HG02884 (cell line): ENCODE measurements at regions not wholly inside any gene's neighbourhood (a gene's known extent, or its start where the extent isn't known, plus 50 kb on each side); places are given as distances from the start of the nearest gene placed in this dataset.
A peak's percentile ranks its signal among the peaks of the same experiment; 100 is the strongest.

Experiments used
- ATAC-seq: cut with Tn5 transposase; IDR thresholded peaks from one replicate; pipeline ENCODE4 v1.9.1; 2021; ENCODE audit warnings: mild to moderate bottlenecking, moderate library complexity; ENCODE audit not compliant: unreplicated experiment

DNA sequence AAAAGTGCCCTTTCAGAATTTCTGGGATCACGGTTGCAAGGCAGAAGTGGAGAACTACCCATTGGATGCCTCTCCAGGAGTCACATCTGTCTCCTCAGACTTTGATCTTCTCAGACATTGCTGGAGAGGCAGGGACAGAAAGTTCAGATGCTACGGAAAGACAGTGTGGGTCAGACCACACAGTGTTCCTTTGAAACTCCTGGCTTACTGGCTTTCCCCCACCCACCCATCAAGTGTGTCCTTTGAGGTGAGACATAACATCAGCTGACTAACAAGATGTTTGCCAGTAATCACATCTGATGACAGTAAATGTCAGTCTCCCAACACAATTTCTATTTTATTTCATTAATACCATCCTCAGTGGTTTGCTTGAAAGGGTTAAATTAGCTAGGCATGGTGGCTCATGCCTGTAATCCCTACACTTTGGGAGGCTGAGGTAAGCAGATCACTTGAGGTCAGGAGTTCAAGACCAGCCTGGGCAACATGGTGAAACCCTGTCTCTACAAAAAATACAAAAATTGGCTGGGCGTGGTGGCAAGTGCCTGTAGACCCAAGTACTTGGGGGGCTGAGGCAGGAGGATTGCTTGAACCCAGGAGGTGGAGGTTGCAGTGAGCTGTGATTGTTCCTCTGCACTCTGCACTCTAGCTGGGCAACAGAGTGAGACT, 67.2 kb upstream of the SNX9 start:
- no peak for ATAC-seq

DNA sequence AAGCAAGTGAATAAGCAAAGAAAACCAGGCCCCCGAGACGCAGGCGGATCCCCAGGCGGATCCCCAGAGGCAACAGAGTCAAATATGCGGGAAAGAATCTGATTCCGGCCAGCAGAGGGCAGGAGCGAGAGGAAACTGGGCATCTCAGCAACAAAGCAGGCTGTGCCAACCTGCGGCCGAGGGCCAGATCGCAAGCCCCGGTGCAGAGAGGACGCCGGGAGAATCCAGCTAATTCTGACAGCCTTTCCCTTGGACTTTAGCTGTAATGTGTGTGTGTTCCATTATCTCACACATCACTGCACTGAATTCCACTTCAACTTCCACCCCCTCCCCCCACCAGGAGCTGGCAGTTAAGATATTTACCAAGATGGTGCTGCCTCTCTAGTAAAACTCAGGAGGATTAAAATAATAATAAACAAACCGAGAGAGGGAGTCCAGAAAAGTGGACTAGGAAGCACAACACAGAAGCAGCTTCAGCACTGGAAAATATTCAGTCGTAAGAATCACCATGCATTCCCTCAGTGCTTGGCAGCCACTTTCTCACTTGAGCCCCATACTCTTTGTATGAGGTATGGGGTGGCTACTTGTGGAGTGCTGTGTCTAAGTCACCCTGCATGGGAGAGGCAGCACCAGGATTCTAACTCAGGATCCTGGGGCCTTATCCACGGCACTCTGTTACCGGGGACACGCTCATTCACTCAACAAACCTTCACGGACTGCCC, 66.2 kb upstream of the SNX9 start:
- ATAC-seq: no peak

DNA sequence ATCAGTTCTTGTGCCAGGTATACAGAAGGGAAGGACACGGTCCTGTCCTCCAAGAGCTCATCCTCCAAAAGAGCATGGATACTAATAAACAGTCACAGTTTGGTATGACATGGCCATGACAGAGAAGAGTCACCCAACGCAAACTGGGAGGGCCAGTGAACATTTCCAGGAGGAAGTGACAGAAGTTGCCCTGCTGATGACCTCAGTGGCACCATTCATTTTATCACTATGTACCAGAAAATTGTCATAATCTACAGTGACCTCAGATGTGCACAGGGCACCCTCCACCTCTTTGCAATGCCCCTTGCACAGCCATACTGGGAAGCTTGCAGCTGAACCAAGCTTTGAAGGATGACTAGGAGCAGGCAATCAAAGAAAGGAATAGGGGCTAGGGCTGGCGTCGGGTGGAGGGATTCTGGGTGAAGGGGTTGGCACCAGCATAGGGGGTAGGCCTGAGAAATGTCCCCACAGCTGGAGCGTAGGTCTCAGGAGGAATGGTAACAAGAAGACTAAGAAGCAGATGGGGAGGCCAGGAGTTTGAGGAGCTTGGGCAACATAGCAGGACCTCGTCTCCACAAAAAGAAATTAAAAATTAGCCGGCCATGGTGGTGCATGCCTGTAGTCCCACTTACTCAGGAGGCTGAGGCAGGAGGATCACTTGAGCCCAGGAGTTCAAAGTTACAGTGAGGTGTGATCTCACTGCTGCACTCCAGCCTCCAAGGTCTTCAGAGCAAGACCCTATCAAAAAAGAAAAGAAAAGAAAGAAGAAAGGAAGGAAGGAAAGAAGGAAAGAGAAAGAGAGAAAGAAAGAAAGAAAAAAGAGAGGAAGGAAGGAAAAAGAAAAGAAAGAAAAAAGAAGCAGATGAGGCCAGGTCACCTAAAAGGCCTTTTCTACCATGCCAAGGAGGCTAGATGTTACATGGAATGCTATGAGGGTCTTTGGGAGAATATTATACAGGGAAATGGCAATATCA, 65.3 kb upstream of the SNX9 start:
- no peak for ATAC-seq

DNA sequence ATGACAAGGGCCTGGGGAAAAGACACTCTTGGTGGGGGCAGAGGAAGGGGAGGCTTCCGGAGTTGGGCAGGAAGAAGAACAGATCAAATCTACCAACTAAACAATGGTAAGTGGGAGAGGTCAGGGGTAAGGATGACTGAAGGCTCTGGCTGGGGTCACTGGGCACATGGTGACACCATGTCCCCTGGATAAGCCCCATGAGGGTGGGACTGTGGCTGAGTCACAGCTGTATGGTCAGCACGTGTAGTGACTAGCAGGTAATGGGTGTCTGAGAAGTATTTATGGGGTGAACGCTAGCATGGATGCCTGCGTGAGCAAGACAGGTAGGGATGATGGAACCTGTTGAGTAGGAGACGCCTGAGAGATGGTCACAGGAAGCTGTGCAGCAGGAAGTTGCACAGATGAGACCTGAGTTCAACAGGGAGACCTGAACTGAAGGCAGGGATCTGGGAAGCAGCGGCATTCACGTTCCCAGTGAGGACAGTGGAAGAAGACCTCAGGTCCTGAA, 64.5 kb upstream of the SNX9 start:
- no peak for ATAC-seq

DNA sequence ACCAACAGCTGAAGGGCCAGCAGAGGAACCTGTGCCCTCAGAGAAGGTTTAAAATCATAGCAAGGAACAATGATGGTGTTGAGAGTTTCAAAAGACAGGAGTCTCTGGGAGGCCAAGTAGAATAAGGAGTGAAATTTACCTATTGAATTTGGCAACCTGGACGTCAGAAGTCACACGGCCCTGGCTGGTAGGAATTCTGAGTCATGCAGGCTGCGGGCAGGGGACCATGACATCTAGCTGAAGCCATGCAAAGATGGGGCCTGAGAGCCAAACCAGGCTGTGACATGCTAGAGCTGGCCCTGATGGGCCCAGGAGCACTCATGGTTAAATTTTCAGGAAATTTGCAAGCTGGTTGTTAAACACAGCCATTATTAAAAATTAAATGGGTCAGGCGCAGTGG, 64.0 kb upstream of the SNX9 start:
- ATAC-seq: no peak

DNA sequence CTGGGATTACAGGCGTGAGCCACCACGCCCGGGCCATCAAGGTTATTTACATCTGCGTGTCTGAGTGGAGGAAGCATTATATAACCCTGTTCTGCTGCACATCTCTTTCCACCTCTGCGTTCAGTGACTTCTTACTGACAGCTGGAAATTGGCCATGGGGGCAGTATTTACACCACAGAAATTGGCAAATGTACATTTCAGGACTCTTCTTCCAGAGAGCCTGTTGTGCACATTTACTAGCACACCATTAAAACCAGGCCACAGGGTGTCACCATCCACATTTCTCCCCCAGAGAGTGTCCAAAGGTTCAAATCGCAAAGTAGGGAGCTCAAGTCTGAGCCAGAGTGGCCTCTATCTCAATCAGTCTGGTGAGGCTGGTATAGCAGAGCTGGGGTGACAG, 62.9 kb upstream of the SNX9 start:
- ATAC-seq: no peak

DNA sequence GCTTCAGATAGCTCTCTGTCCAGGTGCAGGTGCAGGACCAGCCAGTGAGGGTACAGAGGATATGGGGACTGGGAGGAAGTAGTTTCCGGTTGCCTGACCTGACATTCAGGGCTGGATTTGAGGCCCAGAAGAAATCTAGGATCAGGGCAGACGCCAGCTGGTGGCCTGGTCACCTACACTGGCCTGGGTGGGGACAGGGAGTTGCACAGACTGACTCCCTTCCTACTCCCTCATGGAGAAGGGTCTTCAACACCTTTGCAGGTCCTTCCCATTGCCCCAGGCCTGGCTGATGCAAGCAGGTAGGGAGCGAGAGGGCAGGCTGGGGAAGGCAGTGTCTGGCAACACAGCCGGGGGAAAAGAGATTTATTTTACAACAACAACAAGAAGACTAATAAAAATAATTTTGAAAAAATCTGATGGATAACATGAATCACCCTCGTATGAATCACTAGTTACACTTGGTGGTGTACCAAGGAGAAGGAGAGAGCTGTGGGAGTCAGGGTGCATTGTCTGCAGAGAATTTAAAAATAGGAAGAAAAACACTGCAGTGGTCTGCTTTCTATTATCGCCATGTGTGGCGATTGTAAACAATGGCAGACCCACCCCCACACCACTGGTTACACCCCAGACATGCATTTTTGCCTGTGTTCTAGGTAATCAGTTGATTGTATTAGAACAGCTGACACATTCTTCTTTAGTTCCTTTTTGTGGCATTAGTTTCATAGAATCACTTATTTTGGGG, 62.3 kb upstream of the SNX9 start:
- ATAC-seq: peak; percentile 3

DNA sequence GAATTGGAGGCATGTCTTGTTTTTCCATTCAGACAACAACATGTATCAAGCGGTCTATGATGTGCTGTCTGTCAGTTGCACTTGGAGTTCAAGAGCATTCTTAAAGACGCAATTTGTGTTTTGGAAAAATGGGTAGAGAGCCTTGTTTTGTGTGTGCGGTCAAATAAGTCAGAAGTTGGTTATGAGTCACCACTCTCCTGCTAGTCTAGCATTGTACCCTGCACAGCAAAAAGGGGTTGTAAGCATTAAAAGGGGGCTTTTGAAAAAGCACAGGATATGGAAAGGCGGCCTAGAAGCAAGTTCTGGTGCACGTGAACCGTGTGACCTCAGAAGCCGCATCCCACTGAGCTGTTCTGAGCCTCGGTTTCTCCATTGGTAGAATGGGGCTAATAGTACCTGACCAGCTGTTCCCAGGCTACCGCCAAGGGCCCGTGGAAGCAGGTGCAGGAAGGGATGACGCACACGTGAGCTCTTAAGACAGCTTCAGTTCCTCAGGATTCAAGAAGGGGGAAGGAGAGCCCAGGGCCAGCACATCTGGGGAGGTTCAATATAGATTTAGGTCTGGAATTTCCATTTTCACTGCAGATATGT, 61.6 kb upstream of the SNX9 start:
- ATAC-seq: peak; percentile 47

DNA sequence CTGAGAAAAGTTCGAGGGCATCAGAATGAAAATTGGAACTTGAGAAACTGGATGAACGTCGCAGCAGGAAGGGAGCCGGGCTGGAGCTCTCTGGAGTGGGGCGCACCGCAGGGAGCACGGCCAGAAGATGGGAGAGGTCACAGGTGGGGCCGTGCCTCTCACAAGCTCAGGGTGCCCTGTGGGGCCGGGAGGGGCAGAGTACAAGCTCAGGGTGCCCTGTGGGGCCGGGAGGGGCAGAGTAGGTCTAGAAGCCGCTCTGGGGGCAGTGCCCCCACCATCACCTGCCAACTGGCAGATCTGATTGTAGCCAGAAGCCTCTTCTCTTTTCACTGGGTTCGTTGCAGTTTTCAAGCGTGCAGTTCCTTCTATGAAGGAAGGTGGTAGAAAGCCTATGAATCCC, 61.1 kb upstream of the SNX9 start:
- no peak for ATAC-seq

DNA sequence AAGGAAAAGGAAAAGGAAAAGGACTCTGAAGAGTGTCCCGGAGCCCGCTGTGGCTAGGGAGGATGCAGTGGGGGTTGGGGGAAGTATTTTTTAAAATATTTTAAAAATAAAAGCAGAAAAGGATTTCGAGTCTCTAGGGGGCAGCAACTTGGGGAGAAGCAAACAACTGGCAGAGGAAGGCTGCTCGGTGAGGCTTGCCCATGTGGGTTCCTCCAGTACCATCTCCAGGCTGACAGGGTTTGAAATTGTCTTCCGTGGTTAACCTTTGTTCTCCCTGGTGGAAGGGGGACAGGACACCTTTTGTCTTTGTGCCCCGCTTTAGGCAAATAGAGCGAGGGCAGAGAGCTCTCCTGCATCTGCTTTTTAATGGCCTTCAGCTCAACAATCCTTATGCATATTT, 60.4 kb upstream of the SNX9 start:
- ATAC-seq: no peak

DNA sequence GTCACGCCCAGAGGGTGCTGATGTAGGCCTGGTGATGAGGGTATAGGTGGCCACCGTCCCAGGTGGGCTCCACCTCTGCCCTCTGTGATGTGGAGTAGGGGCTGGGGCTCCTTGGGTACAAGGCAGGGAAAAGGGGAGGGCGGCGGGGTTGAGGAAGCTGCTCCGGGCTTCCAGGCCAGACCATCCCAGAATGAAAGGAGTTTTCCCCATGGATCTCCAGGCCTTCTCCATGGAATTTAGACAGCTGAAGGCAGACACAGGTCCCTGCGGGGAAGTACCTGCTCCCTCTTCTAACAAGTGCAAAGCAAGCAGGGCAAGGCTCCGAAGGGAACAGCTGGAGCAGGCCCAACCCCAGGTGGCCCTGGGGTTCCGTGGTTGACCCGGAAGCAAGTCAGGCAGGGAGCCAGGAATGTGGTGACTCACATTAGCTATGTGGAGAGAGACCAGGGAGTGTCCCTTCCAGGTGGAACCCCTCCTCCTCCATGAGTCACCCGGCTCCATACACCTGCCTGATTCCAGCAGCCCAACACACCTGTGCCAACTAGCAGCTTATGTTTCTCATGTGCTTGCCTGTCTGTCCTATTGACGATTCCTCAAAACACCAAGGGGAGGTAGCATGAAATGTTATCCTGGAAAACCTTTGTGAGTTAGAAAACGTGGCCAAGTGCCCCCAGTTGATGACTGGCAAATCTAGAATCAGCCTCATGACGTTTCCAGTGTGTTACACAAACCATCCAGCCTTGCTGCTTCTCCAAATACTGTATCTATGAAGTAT, 59.7 kb upstream of the SNX9 start:
- no peak for ATAC-seq

DNA sequence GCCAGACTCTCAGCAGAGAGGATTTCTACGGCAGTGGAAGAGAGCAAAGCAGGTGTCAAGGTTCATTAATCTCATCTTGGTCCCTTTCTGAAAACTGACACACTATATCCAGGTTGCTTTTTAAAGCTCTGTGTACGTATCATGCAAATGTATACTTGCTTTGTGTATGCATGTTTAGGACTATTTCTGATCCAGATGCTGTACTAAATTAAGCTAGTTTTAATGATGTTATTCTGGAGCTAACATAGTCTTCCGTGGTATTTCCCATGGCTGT, 59.2 kb upstream of the SNX9 start:
- ATAC-seq: peak; percentile 12

DNA sequence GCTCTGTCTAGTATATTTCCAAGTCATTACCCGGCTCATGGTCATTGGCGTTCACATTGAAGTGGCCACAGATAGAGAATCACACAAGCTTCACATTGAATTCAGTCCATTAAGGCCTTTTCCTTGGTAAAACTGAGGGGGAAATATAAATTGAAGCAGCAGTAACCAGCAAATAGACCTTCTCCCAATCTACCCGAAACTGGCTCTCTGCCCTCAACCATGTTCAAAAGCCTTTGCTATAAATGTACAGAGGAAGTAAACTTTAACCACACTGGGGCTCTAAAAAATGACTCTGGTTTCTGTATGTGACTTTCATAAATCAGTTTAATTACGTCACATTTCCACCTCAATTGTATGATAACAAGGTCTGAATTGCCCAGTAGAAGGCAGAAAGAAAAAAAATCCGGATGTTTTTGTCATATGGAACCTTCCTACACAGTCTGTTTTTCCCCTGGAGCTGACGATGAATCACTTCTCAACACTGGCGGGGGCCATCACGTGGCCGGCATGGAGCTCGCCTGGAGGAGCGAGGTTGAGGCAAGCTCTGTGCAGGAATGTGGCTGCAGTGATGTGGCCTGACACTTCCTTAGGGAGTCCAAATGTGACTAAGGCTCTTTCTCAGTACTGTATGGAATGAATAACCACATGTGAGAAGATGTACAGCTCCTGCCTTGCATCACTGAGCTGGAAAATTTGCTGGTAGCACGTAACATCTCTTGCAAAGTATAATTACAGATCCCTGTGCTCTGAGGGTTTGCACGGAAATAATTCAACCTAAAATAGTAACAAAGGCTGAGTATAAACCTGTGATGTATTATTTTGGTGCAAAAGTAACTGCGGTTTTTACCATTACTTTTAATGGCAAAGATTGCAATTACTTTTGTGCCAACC, 58.6 kb upstream of the SNX9 start:
- peak; percentile 49 for ATAC-seq

DNA sequence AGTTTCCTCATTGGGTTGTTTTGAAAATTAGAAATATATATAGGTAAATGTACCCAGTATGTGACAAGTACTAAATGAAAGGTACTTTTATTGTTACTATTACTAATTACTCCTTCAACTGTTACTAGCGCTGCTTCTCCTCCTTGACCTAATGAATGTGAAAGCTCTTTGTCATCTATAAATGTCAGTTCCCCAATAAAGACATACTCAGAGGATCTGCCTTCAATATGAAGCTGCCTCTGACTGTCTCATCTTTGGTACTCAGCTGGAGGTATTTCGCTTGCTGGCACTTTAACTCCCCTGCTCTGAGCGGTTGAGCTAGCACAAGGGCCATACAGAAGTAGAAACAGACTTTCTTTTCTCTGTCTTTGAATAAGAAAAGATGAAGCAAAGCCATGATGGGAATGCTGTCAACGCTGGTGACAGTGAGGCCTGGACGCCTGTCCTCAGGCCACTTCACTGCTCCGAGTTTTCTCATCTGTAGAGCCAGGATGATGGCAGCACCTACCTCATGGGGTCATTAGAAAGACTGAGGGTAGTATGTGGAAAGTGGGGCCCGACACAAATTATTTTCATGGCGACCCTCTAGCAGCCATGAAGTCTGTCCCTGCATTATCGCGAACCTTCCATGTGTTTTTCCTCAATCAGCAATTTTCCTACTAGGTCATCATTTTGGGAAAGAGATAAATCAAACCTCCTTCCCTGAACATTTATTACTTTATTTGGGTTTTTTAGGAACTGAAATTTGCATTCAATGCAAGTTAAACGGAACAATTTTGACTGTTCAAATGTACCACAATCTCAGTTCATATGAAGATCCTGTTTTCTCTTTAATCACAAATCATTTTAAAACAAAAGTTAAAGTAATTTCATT, 55.9 kb upstream of the SNX9 start:
- ATAC-seq: no peak

DNA sequence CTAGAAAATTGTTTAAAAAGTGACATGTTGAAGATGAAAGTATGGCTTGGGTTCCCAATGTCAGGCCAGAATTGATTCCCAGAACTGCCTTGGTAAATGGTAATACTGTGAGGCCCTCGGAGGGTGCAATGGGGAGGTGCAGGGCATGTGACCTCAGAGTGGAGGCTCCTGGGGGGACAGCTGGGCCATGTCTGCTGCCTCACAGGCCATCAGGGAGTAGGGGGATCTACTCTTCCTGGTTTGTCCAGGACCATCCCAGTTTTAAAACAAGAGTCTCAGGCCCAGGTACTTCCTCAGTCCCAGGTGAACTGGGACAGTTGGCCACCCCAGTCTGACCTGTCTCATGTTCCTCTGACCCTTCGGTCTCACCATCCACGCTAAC, 55.3 kb upstream of the SNX9 start:
- no peak for ATAC-seq

DNA sequence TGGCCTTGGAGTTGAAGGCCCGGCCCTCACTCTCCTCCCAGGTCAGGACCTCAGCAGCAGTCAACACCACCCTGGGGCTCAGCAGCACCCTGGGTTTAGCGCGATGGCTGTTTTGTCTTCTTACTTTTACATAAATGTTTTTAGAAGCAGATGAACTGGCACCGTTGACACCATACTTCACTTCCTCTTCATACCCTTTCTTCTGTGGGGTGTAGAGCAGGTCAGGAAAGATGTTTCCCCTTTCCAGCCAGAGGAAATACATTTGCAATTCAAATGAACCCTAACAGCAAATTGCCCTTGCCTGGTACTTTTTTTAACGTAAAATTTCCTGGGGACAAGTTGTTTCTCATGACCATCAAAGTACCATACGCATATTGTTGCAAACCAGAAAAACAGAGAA, 54.7 kb upstream of the SNX9 start:
- ATAC-seq: no peak

DNA sequence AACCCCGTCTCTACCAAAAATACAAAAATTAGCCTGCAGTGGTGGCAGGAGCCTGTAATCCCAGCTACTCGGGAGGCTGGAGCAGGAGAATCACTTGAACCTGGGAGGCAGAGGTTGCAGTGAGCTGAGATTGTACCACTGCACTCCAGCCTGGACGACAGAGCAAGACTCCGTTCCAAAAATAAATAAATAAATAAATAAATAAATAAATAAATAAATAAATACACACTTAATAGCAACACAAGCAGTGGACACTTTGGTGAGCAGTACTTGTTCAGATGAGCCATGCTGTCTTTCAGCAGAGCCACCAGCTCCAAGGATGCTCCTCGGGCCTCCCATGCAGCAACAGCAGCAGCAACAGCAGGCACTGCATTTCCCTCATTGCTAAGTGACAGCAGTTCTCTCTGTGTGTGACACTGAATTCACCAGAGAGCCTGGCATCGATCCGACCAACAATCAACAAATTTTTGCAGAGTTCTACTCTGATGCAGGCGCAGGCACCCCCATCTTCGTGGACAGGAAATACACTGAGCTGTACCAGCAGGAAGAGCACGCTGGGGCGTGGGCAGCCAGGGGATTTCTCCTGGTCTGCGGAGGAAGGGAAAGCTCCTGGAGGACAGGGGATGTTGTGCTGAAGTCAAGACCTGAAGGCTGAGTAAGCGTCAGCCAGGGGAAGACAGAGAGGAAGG, 54.0 kb upstream of the SNX9 start:
- ATAC-seq: no peak
